HEK293T (cell line): ENCODE measurements at regions not wholly inside any gene's neighbourhood (a gene's known extent, or its start where the extent isn't known, plus 50 kb on each side); places are given as distances from the start of the nearest gene placed in this dataset.

Source experiments
- CTCF ChIA-PET: fragments of 350-600 bp; formaldehyde crosslinking; extraction: SDS; loops from one replicate; lab custom pipeline; 2021; ENCODE audit warnings: antibody characterized with exemption, inconsistent platforms; lab: Yijun Ruan, JAX
- POLR2A ChIA-PET: fragments of 350-600 bp; formaldehyde crosslinking; extraction: SDS; loops from one replicate; lab custom pipeline; 2020; ENCODE audit warnings: antibody characterized with exemption, inconsistent platforms; lab: Yijun Ruan, JAX
- DNase-seq: peaks from one replicate; pipeline ENCODE4 v3.0.0; 2012; ENCODE audit warnings: mixed read lengths; ENCODE audit errors: extremely low spot score
- ARNT ChIP-seq: fragments of 450-650 bp; IDR thresholded peaks from 2 replicates; pipeline ENCODE4 v1.6.1; 2017; ENCODE audit warnings: mild to moderate bottlenecking
- BHLHE40 ChIP-seq: fragments of 450-650 bp; IDR thresholded peaks from 2 replicates; pipeline ENCODE4 v1.6.1; 2016; ENCODE audit warnings: mild to moderate bottlenecking, moderate library complexity, borderline replicate concordance
- CTBP1 ChIP-seq: fragments of 450-650 bp; IDR thresholded peaks from 2 replicates; pipeline ENCODE4 v1.6.1; 2016; ENCODE audit warnings: borderline replicate concordance
- ELF4 ChIP-seq: fragments of 450-650 bp; IDR thresholded peaks from 2 replicates; pipeline ENCODE4 v1.6.1; 2017; ENCODE audit warnings: antibody characterized with exemption
- FOXA1 ChIP-seq: fragments of 450-650 bp; IDR thresholded peaks from 2 replicates; pipeline ENCODE4 v1.6.1; 2016; ENCODE audit warnings: mild to moderate bottlenecking
- FOXK2 ChIP-seq: fragments of 450-650 bp; IDR thresholded peaks from 2 replicates; pipeline ENCODE4 v1.6.1; 2016; ENCODE audit warnings: mild to moderate bottlenecking
- FOXM1 ChIP-seq: fragments of 450-650 bp; IDR thresholded peaks from 2 replicates; pipeline ENCODE4 v1.6.1; 2017; ENCODE audit warnings: mild to moderate bottlenecking, borderline replicate concordance
- HDGF ChIP-seq: fragments of 450-650 bp; IDR thresholded peaks from 2 replicates; pipeline ENCODE4 v1.6.1; 2017; ENCODE audit warnings: antibody characterized with exemption, borderline replicate concordance
- L3MBTL2 ChIP-seq: fragments of 450-650 bp; conservative IDR thresholded peaks from 2 replicates; pipeline ENCODE4 v1.6.1; 2016; ENCODE audit warnings: mild to moderate bottlenecking
- LEF1 ChIP-seq: fragments of 450-650 bp; IDR thresholded peaks from 2 replicates; pipeline ENCODE4 v1.6.1; 2017; ENCODE audit warnings: mild to moderate bottlenecking, borderline replicate concordance
- NFRKB ChIP-seq: fragments of 450-650 bp; IDR thresholded peaks from 2 replicates; pipeline ENCODE4 v1.6.1; 2016; ENCODE audit warnings: mild to moderate bottlenecking, moderate library complexity
- SP1 ChIP-seq: fragments of 450-650 bp; IDR thresholded peaks from 2 replicates; pipeline ENCODE4 v1.6.1; 2017
- SUZ12 ChIP-seq: fragments of 450-650 bp; IDR thresholded peaks from 2 replicates; pipeline ENCODE4 v1.6.1; 2016; ENCODE audit warnings: mild to moderate bottlenecking
- TARDBP ChIP-seq: fragments of 450-650 bp; IDR thresholded peaks from 2 replicates; pipeline ENCODE4 v1.6.1; 2016
- ZNF384 ChIP-seq: fragments of 450-650 bp; IDR thresholded peaks from 2 replicates; pipeline ENCODE4 v1.6.1; 2016
- TF ChIP-seq, protein P1 (sequence below): fragments of 450-650 bp; IDR thresholded peaks from 2 replicates; pipeline ENCODE4 v1.6.1; 2016

DNA sequence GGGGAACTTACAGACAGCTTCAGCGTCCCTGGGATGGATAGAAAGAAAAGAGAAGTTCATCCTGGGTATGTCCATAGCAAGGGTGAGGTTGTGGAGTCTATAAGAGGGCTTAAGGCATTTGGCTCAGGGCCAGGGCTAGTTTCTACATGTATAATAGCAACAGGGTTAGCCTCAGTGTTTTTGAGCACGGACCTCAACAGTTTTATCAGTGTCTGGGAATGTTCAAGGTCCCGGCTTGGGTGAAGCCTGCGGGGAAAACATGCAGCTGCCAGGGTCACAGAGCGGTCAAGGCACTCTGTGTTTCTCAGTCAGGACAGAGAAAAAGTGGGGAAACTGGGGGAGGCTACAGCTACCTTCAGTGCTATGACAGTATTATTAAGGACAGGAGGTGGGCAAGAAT is 427.7 kb upstream of the HS6ST1 start:
- CTCF ChIA-PET: no interaction called here
- DNase-seq: no peak
- TF ChIP-seq ZNF384 (no peak), L3MBTL2 (no peak), CTBP1 (no peak)
- TF ChIP-seq, protein P1, sequence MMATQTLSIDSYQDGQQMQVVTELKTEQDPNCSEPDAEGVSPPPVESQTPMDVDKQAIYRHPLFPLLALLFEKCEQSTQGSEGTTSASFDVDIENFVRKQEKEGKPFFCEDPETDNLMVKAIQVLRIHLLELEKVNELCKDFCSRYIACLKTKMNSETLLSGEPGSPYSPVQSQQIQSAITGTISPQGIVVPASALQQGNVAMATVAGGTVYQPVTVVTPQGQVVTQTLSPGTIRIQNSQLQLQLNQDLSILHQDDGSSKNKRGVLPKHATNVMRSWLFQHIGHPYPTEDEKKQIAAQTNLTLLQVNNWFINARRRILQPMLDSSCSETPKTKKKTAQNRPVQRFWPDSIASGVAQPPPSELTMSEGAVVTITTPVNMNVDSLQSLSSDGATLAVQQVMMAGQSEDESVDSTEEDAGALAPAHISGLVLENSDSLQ: no peak
- POLR2A ChIA-PET: no interaction called here

DNA sequence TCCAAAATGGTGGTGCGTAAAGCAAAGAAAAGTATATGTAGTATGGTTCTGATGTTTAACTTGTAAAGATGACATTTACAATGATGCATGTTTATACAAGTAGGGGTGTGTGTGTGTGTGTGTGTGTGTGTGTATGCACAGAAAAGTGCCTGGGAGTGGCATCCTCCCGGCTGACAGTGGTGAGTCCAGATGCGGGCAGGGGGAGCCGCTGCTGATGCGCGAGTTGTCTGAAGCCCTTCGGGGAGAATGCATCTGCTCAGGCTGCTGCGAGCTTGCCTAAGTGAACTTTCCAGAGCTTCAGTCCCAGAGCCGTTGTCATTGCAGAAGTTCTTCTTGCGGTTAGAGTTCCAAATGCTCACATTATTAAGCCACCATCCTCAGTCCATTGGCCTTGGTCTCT is 429.7 kb upstream of the HS6ST1 start:
- POLR2A ChIA-PET: no interaction called here
- CTCF ChIA-PET: no interaction called here
- no peak for DNase-seq
- TF ChIP-seq L3MBTL2 (no peak), ZNF384 (no peak), SUZ12 (no peak), ARNT (no peak), TARDBP (no peak), ELF4 (no peak)

GRCh38 chr2:128748835-128749605 is 430.4 kb upstream of the HS6ST1 start:
- ChIA-PET CTCF (no interaction called here), POLR2A (no interaction called here)
- TF ChIP-seq TARDBP (no peak), CTBP1 (no peak), ZNF384 (no peak), LEF1 (no peak), SUZ12 (no peak), L3MBTL2 (no peak)
- TF ChIP-seq, protein P1: no peak
- DNase-seq: no peak

DNA sequence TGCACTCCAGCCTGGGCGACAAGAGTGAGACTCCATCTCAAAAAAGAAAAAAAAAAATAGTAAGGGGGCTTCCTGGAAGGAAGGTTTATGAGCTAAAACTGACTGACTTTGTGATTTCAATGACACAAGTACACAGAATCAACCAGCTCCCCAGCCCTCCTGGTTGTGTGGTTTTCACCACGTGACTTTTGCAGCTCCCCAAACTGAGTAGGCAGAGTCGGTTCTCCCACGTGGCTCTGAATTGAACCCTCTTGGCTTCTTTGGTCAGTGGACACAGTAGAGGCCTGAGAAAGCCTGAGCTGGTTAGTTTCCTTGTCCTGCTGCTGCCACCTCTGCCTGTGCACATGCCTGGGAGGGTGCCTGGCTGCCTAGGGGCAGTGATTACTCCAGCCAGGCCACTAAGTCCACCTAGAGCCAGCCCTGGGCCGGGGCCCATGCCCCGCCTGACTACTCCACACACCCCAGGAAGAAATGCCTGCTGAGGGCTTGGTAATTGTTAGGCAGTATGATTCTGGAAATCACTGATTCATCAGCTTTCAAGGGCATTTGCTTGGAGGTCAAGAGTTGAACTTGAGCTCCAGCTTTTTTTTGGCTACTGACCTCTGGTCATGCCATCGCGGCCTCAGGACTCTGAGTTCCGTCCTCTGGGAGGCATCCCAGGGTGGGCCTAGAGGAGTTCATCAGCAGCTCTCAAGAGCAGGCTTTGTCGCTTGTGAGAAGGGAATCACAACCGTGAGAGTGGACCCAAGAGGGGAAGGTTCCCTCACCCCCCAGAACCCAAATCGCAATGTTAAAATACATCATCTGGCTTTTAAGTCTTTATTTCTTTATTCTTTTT is 431.9 kb upstream of the HS6ST1 start:
- DNase-seq: no peak
- POLR2A ChIA-PET: no interaction called here
- CTCF ChIA-PET: no interaction called here
- TF ChIP-seq ARNT: no peak
- no peak for TF ChIP-seq FOXA1
- no peak for TF ChIP-seq FOXM1
- no peak for TF ChIP-seq SP1
- no peak for TF ChIP-seq ZNF384
- TF ChIP-seq, protein P1: no peak
- no peak for TF ChIP-seq SUZ12
- no peak for TF ChIP-seq TARDBP
- no peak for TF ChIP-seq ELF4
- TF ChIP-seq BHLHE40: no peak
- no peak for TF ChIP-seq LEF1
- TF ChIP-seq NFRKB: no peak
- TF ChIP-seq FOXK2: no peak
- TF ChIP-seq HDGF: no peak

DNA sequence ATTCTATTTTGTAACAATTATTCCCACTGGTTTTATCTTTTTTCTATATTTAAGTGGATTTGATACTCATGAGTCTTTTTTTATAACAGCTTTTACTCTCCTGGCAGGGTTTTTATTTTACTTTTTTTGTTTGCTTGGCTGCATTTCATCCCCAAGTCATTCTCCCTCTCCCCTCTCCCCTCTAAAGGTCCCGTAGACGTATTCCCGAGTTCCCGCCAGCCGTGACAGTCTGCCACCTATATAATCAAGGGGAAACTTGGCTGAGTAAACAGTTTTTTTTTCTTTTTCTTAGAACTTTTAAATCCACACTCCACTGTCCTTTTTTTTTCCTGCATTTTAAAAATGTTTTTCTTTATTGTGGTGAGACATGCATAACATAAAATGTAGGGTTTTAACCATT is 433.1 kb upstream of the HS6ST1 start:
- no peak for DNase-seq
- ChIA-PET POLR2A (no interaction called here), CTCF (no interaction called here)
- TF ChIP-seq HDGF (no peak), L3MBTL2 (no peak), FOXK2 (no peak), FOXM1 (no peak), LEF1 (no peak), ARNT (no peak)
- TF ChIP-seq, protein P1: no peak

GRCh38 chr2:128752691-128753263 is 434.1 kb upstream of the HS6ST1 start:
- no peak for DNase-seq
- ChIA-PET CTCF (interaction anchor here (0.7 kb wide), 1 partner anchor 397 kb away, joined by 5 read pairs; no protein-coding TSS in a partner anchor), POLR2A (no interaction called here)
- no peak for TF ChIP-seq SUZ12
- TF ChIP-seq, protein P1: no peak
- TF ChIP-seq NFRKB: no peak
- TF ChIP-seq ELF4: no peak
- TF ChIP-seq HDGF: no peak
